GM12878 (cell line): ENCODE measurements at regions not wholly inside any gene's neighbourhood (a gene's known extent, or its start where the extent isn't known, plus 50 kb on each side); places are given as distances from the start of the nearest gene placed in this dataset.

Experiments used
- ATAC-seq: fragments of 200-7000 bp; cut with Tn5 transposase; 3 replicates; pipeline ENCODE4 v1.9.1; 2020; ENCODE audit warnings: mild to moderate bottlenecking, moderate library complexity
- BruUV-seq: library from RNA; stranded (reverse); fragments of 400-500 nt; replicated peaks from 2 replicates; lab custom pipeline; 2021; lab: Mats Ljungman, UMichigan
- CTCF ChIA-PET: fragments of 300-600 bp; sonication (Branson Sonifier 250); formaldehyde crosslinking; extraction: SDS; loops from one replicate; lab custom pipeline; 2021; ENCODE audit warnings: inconsistent platforms; lab: Yijun Ruan, JAX
- POLR2A ChIA-PET: fragments of 350-600 bp; formaldehyde crosslinking; extraction: SDS; loops from one replicate; lab custom pipeline; 2021; ENCODE audit warnings: inconsistent platforms; lab: Charles Lee
- RAD21 ChIA-PET: fragments of 300-600 bp; sonication (Branson Sonifier 250); formaldehyde crosslinking; loops from one replicate; lab custom pipeline; 2023; ENCODE audit warnings: antibody characterized with exemption; ENCODE audit not compliant: unreplicated experiment; lab: Charles Lee
- SMC1A ChIA-PET: fragments of 300-600 bp; sonication (Branson Sonifier 250); formaldehyde crosslinking; loops from one replicate; lab custom pipeline; 2023; ENCODE audit not compliant: unreplicated experiment, uncharacterized antibody; lab: Charles Lee
- DNase-seq: peaks from one replicate; pipeline ENCODE4 v3.0.0-alpha.2; 2011; ENCODE audit warnings: low read depth, low spot score
- FAIRE-seq: peaks from 3 replicates; lab custom pipeline; 2011; peaks lifted over from hg19 to GRCh38; lab: Jason Lieb, UNC
- H2AFZ ChIP-seq: 2 replicates; pipeline ENCODE4 v1.6.0; 2011; ENCODE audit warnings: low read depth, low read length, control low read depth; ENCODE audit not compliant: control insufficient read depth
- H3K27ac ChIP-seq: 2 replicates; pipeline ENCODE4 v1.5.1; 2011; ENCODE audit warnings: control low read depth; ENCODE audit not compliant: control insufficient read depth, insufficient read depth
- H3K27me3 ChIP-seq, 2 experiments: replicated peaks in 1 of 2; 2 replicates each; pipeline versions ENCODE4 v1.6.0 to v1.6.1; 2011; ENCODE audit warnings: low read length in 1 of 2; ENCODE audit not compliant: control insufficient read depth in 2 of 2, insufficient read depth in 2 of 2
- H3K36me3 ChIP-seq, 2 experiments: 2 replicates each; pipeline ENCODE4 v1.5.1; 2011; ENCODE audit warnings: low read length in 1 of 2; ENCODE audit not compliant: control insufficient read depth in 2 of 2, insufficient read depth in 2 of 2
- H3K4me1 ChIP-seq: 2 replicates; pipeline ENCODE4 v1.6.1; 2011; ENCODE audit warnings: mild to moderate bottlenecking, low read length, moderate library complexity, mixed read lengths; ENCODE audit not compliant: control insufficient read depth, insufficient read depth
- H3K4me2 ChIP-seq: 2 replicates; pipeline ENCODE4 v1.6.0; 2011; ENCODE audit warnings: control low read depth; ENCODE audit not compliant: control insufficient read depth, insufficient read depth
- H3K4me3 ChIP-seq: fragments of 200-600 bp; sonication (generic); 2 replicates; pipeline ENCODE4 v1.5.1; 2016
- H3K79me2 ChIP-seq: 2 replicates; pipeline ENCODE4 v1.6.0; 2011; ENCODE audit warnings: low read length; ENCODE audit not compliant: control insufficient read depth, insufficient read depth
- H3K9ac ChIP-seq: 2 replicates; pipeline ENCODE4 v1.8.0; 2011; ENCODE audit warnings: low read length, control low read depth, mixed read lengths; ENCODE audit not compliant: control insufficient read depth, insufficient read depth
- H3K9me3 ChIP-seq: replicated peaks from 3 replicates; pipeline ENCODE4 v1.5.1; 2011; ENCODE audit warnings: mild to moderate bottlenecking, low read length; ENCODE audit not compliant: control insufficient read depth, insufficient read depth
- H4K20me1 ChIP-seq: 2 replicates; pipeline ENCODE4 v1.6.0; 2011; ENCODE audit not compliant: control insufficient read depth, insufficient read depth
- ATF3 ChIP-seq: IDR thresholded peaks from 2 replicates; pipeline ENCODE4 v1.6.1; 2011; ENCODE audit warnings: low read depth, mild to moderate bottlenecking, low read length, moderate library complexity, borderline replicate concordance; ENCODE audit errors: extremely low read depth
- IKZF1 ChIP-seq: fragments of 450-650 bp; conservative IDR thresholded peaks from 2 replicates; pipeline ENCODE4 v1.6.1; 2017; ENCODE audit warnings: antibody characterized with exemption, mild to moderate bottlenecking
- PAX8 ChIP-seq: fragments of 450-650 bp; IDR thresholded peaks from 2 replicates; pipeline ENCODE4 v1.6.1; 2017; ENCODE audit warnings: mild to moderate bottlenecking, moderate library complexity
- RFX5 ChIP-seq: IDR thresholded peaks from 2 replicates; pipeline ENCODE4 v1.6.1; 2011; ENCODE audit warnings: low read depth, low read length, improper control_type of control experiment
- SMARCA5 ChIP-seq: fragments of 450-650 bp; IDR thresholded peaks from 2 replicates; pipeline ENCODE4 v1.6.1; 2017; ENCODE audit warnings: mild to moderate bottlenecking
- TAF1 ChIP-seq: IDR thresholded peaks from 2 replicates; pipeline ENCODE4 v1.6.1; 2011; ENCODE audit warnings: mild to moderate bottlenecking, low read depth, low read length, borderline replicate concordance
- TBL1XR1 ChIP-seq: IDR thresholded peaks from 2 replicates; pipeline ENCODE4 v1.6.1; 2012; ENCODE audit warnings: low read depth, low read length, improper control_type of control experiment
- ZZZ3 ChIP-seq: IDR thresholded peaks from 2 replicates; pipeline ENCODE4 v1.6.1; 2011; ENCODE audit warnings: low read depth; ENCODE audit not compliant: control insufficient read depth, insufficient read length
- WGBS: methylation state at CpG from one replicate; pipeline ENCODE4 v1.1.6; 2016; ENCODE audit warnings: low lambda C conversion rate; ENCODE audit not compliant: insufficient replicate concordance, insufficient coverage; ENCODE audit errors: missing lambda C conversion rate; 5-methylcytosine and 5-hydroxymethylcytosine counted together
- in situ Hi-C: fragments of 300-500 bp; cut with MboI; formaldehyde crosslinking; loops from 9 replicates; pipeline ENCODE4 v1.14.3; 2018; ENCODE audit warnings: mixed read lengths
- intact Hi-C: fragments of 100-400 bp; cut with micrococcal nuclease; formaldehyde crosslinking; loops from one replicate; pipeline ENCODE4 v1.14.2; 2022; ENCODE audit not compliant: unreplicated experiment

DNA sequence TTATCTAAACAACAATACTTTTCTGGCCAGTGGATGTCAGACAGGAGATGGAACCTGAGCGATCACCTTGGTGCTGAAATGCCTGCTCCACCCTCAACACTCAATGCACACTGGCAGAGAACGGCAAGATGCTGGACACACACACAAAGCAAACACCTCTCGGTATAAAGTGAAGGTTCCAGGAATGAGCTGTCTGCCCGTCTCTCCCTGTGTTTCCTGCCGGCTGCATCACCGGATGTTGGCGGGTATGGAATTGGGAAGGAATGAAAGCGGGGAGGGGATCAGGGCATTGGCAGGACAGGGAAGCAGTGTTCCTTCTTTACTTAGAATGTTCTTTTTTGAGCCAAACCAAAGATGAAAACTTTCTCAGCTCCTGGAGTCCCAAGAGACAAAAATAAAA, 59.2 kb downstream of the MED10 start:
- ChIA-PET CTCF (interaction anchor here (0.6 to 1.2 kb wide), 2 partner anchors 35 to 107 kb away, joined by 3 read pairs; no protein-coding TSS in a partner anchor), RAD21 (interaction anchor here (1.1 kb wide), 1 partner anchor 97 kb away, joined by 3 read pairs; no protein-coding TSS in a partner anchor), SMC1A (no interaction called here), POLR2A (no interaction called here)
- DNase-seq (no peak), FAIRE-seq (no peak), ATAC-seq (no peak)
- Histone ChIP-seq H3K9me3 (no peaks in the 10 kb centered on the region; the same call in 2 of the 3 replicates), H3K4me2 (no peak overlapping the region), H3K27ac (no peak overlapping the region), H3K36me3 (no peaks in the 10 kb centered on the region), H3K9ac (no peak overlapping the region), H3K4me3 (no peak overlapping the region), H2AFZ (no peak overlapping the region), H3K27me3 (no peaks in the 10 kb centered on the region), H3K79me2 (no peaks in the 10 kb centered on the region), H4K20me1 (no peaks in the 10 kb centered on the region), H3K4me1 (no peaks in the 10 kb centered on the region)
- WGBS, result 67% methylated on average over 8 of the region's 8 CpGs
- in situ Hi-C loops, result no loop called here
- BruUV-seq, result no TSS peak
- TF ChIP-seq SMARCA5 (no peak), RFX5 (no peak), ATF3 (no peak), ZZZ3 (no peak), TBL1XR1 (no peak), TAF1 (no peak), PAX8 (no peak), IKZF1 (no peak)
- intact Hi-C loops, result no loop called here
